AG09319 (cell line): ENCODE measurements at regions not wholly inside any gene's neighbourhood (a gene's known extent, or its start where the extent isn't known, plus 50 kb on each side); places are given as distances from the start of the nearest gene placed in this dataset.

Experiments used
- DNase-seq: peaks from one replicate; pipeline ENCODE4 v3.0.0-alpha.2; 2010; ENCODE audit warnings: low read depth; ENCODE audit errors: extremely low read depth
- TF ChIP-seq, protein P1 (sequence below): IDR thresholded peaks from 2 replicates; pipeline ENCODE4 v1.5.1; 2011; ENCODE audit warnings: low read depth, mild to moderate bottlenecking, inconsistent platforms, low read length, moderate library complexity

GRCh38 chr6:98657764-98658163, 176.6 kb upstream of the POU3F2 start:
- no peak for DNase-seq
- TF ChIP-seq, protein P1, sequence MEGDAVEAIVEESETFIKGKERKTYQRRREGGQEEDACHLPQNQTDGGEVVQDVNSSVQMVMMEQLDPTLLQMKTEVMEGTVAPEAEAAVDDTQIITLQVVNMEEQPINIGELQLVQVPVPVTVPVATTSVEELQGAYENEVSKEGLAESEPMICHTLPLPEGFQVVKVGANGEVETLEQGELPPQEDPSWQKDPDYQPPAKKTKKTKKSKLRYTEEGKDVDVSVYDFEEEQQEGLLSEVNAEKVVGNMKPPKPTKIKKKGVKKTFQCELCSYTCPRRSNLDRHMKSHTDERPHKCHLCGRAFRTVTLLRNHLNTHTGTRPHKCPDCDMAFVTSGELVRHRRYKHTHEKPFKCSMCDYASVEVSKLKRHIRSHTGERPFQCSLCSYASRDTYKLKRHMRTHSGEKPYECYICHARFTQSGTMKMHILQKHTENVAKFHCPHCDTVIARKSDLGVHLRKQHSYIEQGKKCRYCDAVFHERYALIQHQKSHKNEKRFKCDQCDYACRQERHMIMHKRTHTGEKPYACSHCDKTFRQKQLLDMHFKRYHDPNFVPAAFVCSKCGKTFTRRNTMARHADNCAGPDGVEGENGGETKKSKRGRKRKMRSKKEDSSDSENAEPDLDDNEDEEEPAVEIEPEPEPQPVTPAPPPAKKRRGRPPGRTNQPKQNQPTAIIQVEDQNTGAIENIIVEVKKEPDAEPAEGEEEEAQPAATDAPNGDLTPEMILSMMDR, result no peak

- TF ChIP-seq, protein P1, result no peak
- no peak for DNase-seq
Measured at GRCh38 chr6:98669371-98669770, 165.0 kb upstream of the POU3F2 start.

DNA sequence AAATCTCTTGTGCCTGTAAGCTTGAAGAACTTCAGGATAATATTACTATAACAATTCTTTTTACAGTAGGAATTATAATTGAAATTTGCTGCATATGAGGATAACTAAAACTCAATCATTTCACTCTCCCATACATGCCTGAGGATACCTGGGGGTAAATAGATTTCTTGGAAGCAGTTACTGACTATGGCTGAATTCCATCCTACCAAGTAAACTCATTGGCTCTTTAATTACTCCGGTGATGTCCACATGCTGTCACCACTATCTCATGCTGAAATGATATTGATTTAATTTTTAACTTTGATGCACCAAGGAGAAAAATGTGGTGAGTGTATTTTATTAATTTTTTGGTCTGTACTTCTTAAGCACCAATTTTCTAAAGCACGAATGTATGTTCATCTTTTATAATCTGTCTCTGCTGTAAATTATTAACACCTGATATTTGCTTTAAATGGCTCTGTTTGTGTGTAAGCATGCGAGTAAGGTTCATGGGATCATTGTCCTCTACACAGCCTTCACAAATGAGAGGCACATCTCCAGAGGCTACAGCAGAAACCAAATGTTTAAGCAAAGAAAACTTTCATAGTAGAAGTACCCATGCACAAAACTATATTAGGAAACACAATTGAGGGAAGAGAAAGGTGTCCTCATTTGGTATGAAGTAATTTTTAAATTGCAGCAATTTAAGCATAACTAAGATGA, 164.2 kb upstream of the POU3F2 start:
- TF ChIP-seq, protein P1, result no peak
- DNase-seq, result no peak

DNA sequence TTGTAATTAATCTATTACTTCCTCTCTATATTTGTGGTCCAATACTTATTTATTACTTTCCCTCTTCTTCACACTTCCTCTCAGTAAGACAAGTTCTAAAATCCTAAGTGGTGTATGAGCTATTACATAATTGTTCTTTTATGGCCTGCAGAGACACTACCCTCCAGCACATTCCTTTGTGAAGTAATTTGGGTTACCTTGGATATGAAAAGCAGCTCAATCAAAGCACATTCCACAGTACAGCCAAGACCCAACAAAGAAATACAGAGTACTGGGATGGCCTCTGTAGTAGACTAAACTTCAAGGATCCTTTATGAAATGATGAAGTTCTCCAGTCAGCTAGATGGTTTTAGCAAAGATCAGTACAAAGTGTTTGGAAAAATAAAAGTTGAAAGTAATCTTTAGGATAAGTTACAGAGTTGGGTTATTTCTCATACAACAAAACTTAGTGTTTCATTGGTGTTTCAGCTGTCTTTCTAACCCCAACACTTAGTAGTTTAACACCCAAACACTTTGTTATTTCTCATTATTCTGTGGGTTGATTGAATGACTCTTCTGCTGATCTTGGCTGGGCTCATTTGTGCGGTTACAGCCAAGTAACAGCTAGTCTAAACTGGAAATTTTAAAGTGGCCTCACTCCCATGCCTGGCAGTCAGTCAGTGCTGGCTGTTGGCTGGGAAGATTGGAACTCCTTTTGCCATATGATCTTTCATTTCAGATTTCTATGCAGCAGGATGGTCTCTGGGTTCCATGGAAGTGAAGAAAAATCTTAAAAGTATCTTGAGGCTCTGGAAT, 161.5 kb upstream of the POU3F2 start:
- TF ChIP-seq, protein P1, result no peak
- DNase-seq, result no peak

DNA sequence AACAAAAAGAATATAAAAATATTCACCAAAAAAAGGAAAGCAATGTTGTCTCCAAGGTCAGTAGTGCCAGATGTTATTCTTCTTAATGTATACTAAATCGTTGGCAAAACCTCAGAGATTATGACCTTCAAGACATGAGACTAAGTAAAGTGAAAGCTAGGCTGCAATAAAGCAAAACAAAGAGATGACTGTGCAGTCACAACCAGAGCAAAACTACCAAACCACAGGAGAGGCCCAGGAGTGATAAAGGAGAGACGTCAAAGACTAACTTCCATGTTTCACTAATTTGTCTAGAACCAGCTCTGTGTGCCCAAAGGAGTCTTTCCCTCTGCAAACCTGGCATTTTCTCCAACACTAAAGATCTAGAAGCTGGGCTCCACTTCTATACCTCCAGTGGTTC, 155.9 kb upstream of the POU3F2 start:
- TF ChIP-seq, protein P1, result no peak

DNA sequence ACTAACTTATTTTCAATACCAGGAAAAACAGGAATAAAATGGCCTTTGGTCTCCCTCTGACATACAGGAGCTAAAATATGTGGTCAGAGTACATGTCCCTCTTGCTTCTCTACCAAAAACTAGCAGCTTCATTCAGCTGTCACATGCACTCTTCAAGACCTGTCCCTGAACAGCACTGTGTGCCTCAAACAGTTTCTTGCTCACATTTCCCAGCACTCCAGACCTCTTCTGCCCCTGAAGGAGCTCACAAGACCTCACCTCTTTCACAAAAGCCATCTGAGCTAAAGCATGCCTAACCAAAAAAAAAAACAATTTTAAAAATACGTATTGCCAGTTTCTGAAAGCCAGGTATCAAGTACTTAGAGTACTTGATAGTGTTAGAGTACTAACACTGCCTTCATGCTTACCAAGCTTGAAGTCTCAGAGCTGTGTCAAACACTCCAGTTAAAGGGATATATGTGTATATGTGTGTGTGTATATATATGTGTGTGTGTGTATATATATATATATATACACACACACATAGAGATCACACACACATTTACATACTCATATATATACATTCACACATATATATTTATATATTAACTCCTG, 148.3 kb upstream of the POU3F2 start:
- DNase-seq, result no peak
- TF ChIP-seq, protein P1, result no peak

More for the DNA sequence above, 155.9 kb upstream of the POU3F2 start:
- DNase-seq, result no peak

GRCh38 chr6:98687752-98688151, 146.6 kb upstream of the POU3F2 start:
- TF ChIP-seq, protein P1, result no peak
- no peak for DNase-seq
